Muscle layer of colon (tissue), 2 donors: ENCODE measurements at regions not wholly inside any gene's neighbourhood (a gene's known extent, or its start where the extent isn't known, plus 50 kb on each side); places are given as distances from the start of the nearest gene placed in this dataset.
"Not testable (repeated sequence)": the region's sequence is repeated elsewhere in the genome, so short reads cannot be mapped to it uniquely, and the experiment has no call there.

ENCODE experiments used
- H3K27ac ChIP-seq: one replicate; pipeline ENCODE4 v1.7.0; 2013; ENCODE audit warnings: low read depth, mild to moderate bottlenecking, low read length, moderate library complexity
- H3K27me3 ChIP-seq, 2 donors: one replicate each; pipeline ENCODE4 v1.7.0; 2013; ENCODE audit warnings: low read length in 2 of 2, mild to moderate bottlenecking in 2 of 2; ENCODE audit not compliant: insufficient read depth in 2 of 2, control insufficient read depth in 1 of 2
- H3K36me3 ChIP-seq: one replicate; pipeline ENCODE4 v1.7.0; 2013; ENCODE audit warnings: mild to moderate bottlenecking, low read length; ENCODE audit not compliant: insufficient read depth
- H3K4me1 ChIP-seq: one replicate; pipeline ENCODE4 v1.7.0; 2013; ENCODE audit warnings: mild to moderate bottlenecking, low read length; ENCODE audit not compliant: insufficient read depth
- H3K4me3 ChIP-seq, 2 donors: one replicate each; pipeline ENCODE4 v1.7.0; 2013; ENCODE audit warnings: low read length in 2 of 2, low read depth in 1 of 2, mild to moderate bottlenecking in 1 of 2, moderate library complexity in 1 of 2
- H3K9ac ChIP-seq: one replicate; pipeline ENCODE4 v1.7.0; 2013; ENCODE audit warnings: low read length
- H3K9me3 ChIP-seq: one replicate; pipeline ENCODE4 v1.7.0; 2013; ENCODE audit warnings: mild to moderate bottlenecking, low read length
- donor health status: abdominal sarcoma.
- donor health status: Adenocarcinoma of cecum.

DNA sequence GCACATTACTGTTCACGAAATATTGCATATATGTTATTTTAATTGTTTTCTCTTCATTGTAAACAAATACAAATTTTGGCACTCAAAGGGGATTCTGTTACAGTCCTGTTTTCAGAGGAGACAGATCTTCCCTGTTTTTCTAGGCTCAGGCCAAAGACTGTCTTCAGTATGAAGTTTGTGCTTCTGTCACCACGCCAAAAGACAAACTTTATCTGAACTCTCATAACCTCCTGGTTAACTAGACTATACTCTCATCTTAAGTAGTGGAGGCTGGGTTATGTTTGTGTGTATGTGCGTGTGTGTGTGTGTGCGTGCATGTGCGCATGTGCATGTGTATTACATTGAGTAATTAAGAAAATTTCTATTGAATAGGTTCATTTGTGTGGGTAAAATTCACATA lies 676.8 kb upstream of the HS3ST1 start:
- no peaks in the 10 kb centered on the region for H3K27me3 ChIP-seq
- no peaks in the 10 kb centered on the region for H3K4me1 ChIP-seq
- no peaks in the 10 kb centered on the region for H3K9me3 ChIP-seq
- H3K36me3 ChIP-seq, result no peaks in the 10 kb centered on the region
- no peak overlapping the region for H3K9ac ChIP-seq
- no peak overlapping the region for H3K27ac ChIP-seq
- no peak overlapping the region for H3K4me3 ChIP-seq

DNA sequence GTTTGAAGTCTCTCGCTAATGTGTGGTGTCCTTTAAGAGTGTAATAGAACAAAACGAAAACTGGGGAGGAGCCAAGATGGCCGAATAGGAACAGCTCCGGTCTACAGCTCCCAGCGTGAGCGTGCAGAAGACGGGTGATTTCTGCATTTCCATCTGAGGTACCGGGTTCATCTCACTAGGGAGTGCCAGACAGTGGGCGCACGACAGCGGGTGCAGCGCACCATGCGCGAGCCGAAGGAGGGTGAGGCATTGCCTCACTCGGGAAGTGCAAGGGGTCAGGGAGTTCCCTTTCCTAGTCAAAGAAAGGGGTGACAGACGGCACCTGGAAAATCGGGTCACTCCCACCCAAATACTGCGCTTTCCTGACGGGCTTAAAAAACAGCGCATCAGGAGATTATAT lies 661.2 kb upstream of the HS3ST1 start:
- not testable (repeated sequence) for H3K27ac ChIP-seq, H3K27me3 ChIP-seq, H3K4me3 ChIP-seq, H3K9ac ChIP-seq, H3K36me3 ChIP-seq, H3K4me1 ChIP-seq, H3K9me3 ChIP-seq

DNA sequence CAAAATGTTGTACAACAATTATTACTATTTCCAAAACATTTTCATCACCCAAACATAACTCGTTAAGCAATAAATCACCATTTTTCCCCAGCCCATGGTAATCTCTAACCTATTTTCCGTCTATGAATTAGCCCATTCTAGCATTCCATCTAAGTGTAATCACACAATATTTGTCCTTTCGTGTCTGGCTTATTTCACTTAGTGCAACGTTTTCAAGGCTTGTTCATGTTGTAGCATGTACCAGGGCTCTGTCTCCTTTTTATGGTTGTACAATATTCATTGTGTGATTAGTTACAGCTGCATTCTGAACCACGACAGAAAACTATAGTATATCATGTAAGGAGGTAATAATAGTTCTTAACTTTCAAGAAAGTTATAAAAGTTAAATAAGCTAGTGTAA lies 656.0 kb upstream of the HS3ST1 start:
- no peak overlapping the region for H3K9ac ChIP-seq
- no peaks in the 10 kb centered on the region for H3K27me3 ChIP-seq
- no peak overlapping the region for H3K27ac ChIP-seq
- no peak overlapping the region for H3K4me3 ChIP-seq
- no peaks in the 10 kb centered on the region for H3K9me3 ChIP-seq
- H3K4me1 ChIP-seq, result no peaks in the 10 kb centered on the region
- H3K36me3 ChIP-seq, result no peaks in the 10 kb centered on the region

DNA sequence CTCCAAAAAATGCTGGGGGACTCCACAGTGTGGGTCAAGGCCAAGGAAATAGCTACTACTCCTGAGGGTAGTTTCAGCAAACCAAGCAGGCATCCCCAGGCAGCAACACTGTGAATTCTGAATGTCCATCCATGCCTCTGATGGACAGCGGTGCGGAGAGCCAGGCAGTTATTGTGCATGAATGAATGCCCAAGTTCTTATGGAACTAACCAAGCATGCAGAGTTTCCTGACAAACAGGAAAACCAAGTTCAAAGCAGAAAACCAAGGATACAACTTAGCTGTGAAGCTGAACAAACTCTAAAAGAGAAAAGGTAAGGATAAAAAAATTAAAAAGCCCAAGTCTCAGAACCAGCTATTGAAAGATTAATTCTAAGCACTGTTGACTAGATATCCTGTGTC lies 642.6 kb upstream of the HS3ST1 start:
- Histone ChIP-seq H3K9me3 (no peaks in the 10 kb centered on the region), H3K4me3 (no peak overlapping the region)

DNA sequence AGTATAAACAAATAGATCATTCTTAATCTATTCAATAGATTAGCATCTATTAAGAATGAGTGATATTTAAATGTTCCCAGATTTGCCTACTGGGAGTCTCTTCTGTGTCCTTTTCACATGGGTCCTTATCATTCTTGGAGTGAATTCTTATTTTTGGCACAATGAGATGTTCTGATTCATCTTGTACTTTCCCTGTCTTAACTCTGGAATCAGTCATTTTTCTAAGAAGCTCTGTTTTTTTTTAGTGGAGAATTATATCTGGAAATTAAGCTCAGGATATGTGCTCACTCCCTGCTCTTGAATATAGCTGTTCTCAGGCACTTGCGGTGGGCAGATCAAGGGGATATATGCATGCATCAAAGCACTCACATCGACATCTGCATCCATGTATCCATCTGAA lies 625.3 kb upstream of the HS3ST1 start:
- H3K27ac ChIP-seq, result no peak overlapping the region
- no peaks in the 10 kb centered on the region for H3K9me3 ChIP-seq
- no peak overlapping the region for H3K4me3 ChIP-seq
- H3K4me1 ChIP-seq, result no peaks in the 10 kb centered on the region
- no peaks in the 10 kb centered on the region for H3K36me3 ChIP-seq
- no peaks in the 10 kb centered on the region for H3K27me3 ChIP-seq
- no peak overlapping the region for H3K9ac ChIP-seq

More for the DNA sequence above, 642.6 kb upstream of the HS3ST1 start:
- Histone ChIP-seq H3K27me3 (no peaks in the 10 kb centered on the region), H3K36me3 (no peaks in the 10 kb centered on the region), H3K9ac (no peak overlapping the region), H3K4me1 (no peaks in the 10 kb centered on the region), H3K27ac (no peak overlapping the region)

DNA sequence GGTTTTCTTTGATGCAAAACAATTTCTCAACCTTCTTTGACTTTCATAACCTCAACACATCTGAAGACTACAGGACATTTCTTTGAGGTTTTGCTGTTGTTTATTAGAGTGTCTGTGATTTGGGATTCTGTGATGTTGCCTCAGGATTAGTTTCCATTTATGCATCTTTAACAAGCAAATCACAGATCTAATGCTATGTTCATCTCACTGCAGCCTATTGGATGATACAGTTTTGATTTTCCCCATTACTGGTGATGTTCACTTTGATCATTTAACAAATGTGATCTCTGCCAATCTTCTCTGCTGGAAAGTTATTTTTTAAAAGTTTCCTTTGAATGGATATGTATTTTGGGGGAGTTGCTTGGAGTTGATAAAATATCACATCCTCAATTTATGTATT lies 624.9 kb upstream of the HS3ST1 start:
- H3K36me3 ChIP-seq, result no peaks in the 10 kb centered on the region
- no peaks in the 10 kb centered on the region for H3K4me1 ChIP-seq
- H3K27me3 ChIP-seq, result no peaks in the 10 kb centered on the region
- no peak overlapping the region for H3K4me3 ChIP-seq
- no peaks in the 10 kb centered on the region for H3K9me3 ChIP-seq
- no peak overlapping the region for H3K9ac ChIP-seq
- H3K27ac ChIP-seq, result no peak overlapping the region

DNA sequence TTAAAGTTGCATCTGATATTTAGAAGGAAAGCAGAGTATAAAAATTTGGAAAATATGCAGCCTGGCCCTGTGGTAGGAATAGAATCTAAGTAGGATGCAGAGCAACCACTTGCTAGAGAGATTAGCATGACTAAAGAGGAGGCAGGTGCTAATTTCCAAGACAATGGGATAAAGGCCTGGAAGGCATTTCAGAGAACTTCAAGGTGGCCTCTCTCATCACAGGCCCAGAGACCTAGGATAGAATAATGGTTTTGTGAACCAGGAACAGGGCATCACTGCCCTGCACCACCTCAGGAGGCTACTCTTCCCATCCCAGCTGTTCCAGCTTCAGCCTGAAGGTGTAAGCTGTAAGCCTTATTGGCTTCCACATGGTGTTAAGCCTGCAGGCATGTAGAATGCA lies 621.7 kb upstream of the HS3ST1 start:
- no peaks in the 10 kb centered on the region for H3K9me3 ChIP-seq
- H3K4me3 ChIP-seq, result no peak overlapping the region
- H3K9ac ChIP-seq, result no peak overlapping the region
- no peaks in the 10 kb centered on the region for H3K36me3 ChIP-seq
- H3K4me1 ChIP-seq, result no peaks in the 10 kb centered on the region
- no peaks in the 10 kb centered on the region for H3K27me3 ChIP-seq
- no peak overlapping the region for H3K27ac ChIP-seq

DNA sequence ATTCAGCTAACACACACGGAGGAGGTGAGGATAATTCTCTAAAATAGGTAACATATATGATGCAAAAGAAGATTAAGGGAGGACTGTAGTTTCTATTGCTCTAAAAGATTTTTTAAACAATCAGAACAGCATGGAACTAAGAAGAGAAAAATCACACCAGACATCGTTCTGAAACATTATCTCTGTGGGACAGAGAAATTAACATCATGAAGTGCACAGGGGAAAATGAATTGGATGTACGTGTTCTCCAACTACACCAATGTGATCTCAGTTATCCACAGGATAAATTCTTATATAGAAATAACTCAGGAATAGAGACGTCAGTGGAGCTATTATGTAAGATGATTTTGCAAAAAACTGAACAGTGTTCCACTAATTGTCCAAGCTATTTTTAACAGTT lies 614.1 kb upstream of the HS3ST1 start:
- Histone ChIP-seq H3K9me3 (no peaks in the 10 kb centered on the region), H3K27me3 (no peaks in the 10 kb centered on the region), H3K4me3 (no peak overlapping the region), H3K27ac (no peak overlapping the region), H3K9ac (no peak overlapping the region), H3K36me3 (no peaks in the 10 kb centered on the region), H3K4me1 (no peaks in the 10 kb centered on the region)

DNA sequence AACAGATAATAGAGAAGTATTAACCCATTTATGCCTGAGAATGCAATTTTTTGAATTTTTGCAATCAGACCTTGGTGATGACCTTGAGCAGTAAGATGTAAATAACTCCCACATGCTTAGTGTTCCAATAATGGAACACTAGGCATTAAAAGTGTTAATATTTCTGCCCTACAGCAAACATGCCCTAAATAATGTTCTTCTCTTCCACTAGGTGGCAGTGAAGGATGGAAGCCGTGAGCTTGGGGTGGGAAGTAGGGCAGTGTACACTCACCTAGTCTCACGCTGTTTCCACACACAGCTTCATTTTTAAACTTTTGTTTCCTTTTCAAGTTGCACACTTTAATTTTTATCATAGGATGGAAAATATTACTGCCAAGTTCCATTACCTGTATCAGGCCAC lies 613.1 kb upstream of the HS3ST1 start:
- Histone ChIP-seq H3K27ac (no peak overlapping the region), H3K9ac (no peak overlapping the region), H3K27me3 (no peaks in the 10 kb centered on the region), H3K9me3 (no peaks in the 10 kb centered on the region), H3K36me3 (no peaks in the 10 kb centered on the region), H3K4me3 (no peak overlapping the region), H3K4me1 (no peaks in the 10 kb centered on the region)

DNA sequence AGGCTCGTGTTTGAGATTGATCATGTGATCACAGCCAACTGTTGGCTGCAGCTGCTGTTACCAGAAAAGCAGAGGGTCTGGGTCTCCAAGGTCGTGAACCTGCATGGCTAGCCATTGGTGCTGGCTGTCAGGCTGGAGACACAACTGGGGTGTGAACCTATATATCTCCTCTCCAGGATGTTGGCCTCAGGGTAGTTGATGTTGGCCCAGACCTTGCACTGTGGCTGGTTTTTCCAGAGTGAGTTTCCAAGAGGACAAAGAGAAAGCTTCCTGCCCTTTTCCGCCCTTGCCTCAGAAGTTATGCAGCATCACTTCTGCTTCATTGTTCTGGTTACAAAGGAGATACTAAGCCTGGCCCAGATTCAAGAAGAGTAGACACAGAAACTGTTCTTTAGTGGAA lies 607.8 kb upstream of the HS3ST1 start:
- Histone ChIP-seq H3K9ac (no peak overlapping the region), H3K4me1 (no peaks in the 10 kb centered on the region), H3K4me3 (no peak overlapping the region), H3K9me3 (no peaks in the 10 kb centered on the region), H3K27ac (no peak overlapping the region), H3K36me3 (no peaks in the 10 kb centered on the region), H3K27me3 (no peaks in the 10 kb centered on the region)

DNA sequence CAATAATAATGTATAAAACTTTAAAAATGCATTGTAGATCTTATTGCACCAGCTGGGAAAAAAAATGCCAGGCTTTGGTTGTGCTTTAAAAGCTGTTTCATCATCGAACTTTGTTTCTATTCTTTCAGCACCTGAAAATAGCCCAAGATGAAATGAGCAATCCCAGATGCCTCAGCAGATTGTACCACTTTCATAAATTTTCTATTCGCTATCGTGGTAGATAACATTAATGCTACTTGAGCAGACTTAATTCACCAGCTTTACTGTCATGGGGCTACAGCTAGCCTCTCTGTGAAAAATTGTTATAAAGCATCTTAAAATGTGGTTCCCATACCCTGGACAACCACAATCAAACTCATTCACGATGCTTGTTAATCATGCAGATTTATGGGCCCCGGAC lies 599.6 kb upstream of the HS3ST1 start:
- no peaks in the 10 kb centered on the region for H3K36me3 ChIP-seq
- H3K4me1 ChIP-seq, result no peaks in the 10 kb centered on the region
- no peaks in the 10 kb centered on the region for H3K9me3 ChIP-seq
- H3K27ac ChIP-seq, result no peak overlapping the region
- no peak overlapping the region for H3K4me3 ChIP-seq
- H3K9ac ChIP-seq, result no peak overlapping the region
- no peaks in the 10 kb centered on the region for H3K27me3 ChIP-seq

DNA sequence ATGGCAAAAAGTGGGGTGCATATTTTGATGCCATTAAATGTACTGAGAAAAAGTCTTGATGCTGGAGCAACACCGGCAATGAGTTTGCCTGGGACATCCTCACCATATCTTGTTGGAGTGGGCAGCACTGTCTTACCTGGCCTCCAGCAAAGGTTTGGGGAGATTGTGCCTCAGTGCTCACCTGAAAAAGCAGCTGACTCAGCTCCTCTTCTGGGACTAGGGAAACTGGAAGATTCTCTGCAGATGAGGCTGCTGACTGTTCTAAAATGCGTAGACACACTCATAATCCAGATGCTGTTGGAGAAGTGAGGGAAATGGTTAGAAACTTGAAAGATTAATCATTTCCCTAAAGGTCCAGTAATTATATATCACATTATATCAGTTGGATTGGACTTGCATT lies 593.7 kb upstream of the HS3ST1 start:
- Histone ChIP-seq H3K4me1 (no peaks in the 10 kb centered on the region), H3K27me3 (no peaks in the 10 kb centered on the region), H3K9ac (no peak overlapping the region), H3K4me3 (no peak overlapping the region), H3K27ac (no peak overlapping the region), H3K9me3 (no peaks in the 10 kb centered on the region), H3K36me3 (no peaks in the 10 kb centered on the region)
